ENCODE measurements at regions not wholly inside any gene's neighbourhood (a gene's known extent, or its start where the extent isn't known, plus 50 kb on each side); places are given as distances from the start of the nearest gene placed in this dataset.

DNA sequence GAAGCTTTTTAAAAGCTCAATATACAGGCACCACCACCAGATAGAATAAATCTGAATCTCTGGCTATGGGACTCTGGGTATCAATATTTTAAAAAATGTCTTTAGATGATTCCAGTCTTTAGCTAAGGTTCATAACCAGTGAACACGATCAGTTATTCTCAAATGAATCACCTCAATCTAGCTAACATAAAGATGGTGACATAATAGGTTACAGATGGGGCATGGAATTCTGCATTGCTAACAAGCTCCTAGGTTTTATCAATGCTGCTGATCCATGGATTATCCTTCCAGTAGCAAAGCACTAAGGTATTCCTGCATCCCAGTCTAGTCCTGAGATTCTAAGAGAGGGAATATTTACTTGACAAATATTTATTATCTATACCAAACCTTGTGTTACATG is 415.5 kb upstream of the CDH11 start:
- TF ChIP-seq, protein P1, sequence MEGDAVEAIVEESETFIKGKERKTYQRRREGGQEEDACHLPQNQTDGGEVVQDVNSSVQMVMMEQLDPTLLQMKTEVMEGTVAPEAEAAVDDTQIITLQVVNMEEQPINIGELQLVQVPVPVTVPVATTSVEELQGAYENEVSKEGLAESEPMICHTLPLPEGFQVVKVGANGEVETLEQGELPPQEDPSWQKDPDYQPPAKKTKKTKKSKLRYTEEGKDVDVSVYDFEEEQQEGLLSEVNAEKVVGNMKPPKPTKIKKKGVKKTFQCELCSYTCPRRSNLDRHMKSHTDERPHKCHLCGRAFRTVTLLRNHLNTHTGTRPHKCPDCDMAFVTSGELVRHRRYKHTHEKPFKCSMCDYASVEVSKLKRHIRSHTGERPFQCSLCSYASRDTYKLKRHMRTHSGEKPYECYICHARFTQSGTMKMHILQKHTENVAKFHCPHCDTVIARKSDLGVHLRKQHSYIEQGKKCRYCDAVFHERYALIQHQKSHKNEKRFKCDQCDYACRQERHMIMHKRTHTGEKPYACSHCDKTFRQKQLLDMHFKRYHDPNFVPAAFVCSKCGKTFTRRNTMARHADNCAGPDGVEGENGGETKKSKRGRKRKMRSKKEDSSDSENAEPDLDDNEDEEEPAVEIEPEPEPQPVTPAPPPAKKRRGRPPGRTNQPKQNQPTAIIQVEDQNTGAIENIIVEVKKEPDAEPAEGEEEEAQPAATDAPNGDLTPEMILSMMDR (IDR thresholded peaks at IDR 0.05; ENCODE audit: insufficient read depth, low read length): no peak
- TF ChIP-seq, protein P2, sequence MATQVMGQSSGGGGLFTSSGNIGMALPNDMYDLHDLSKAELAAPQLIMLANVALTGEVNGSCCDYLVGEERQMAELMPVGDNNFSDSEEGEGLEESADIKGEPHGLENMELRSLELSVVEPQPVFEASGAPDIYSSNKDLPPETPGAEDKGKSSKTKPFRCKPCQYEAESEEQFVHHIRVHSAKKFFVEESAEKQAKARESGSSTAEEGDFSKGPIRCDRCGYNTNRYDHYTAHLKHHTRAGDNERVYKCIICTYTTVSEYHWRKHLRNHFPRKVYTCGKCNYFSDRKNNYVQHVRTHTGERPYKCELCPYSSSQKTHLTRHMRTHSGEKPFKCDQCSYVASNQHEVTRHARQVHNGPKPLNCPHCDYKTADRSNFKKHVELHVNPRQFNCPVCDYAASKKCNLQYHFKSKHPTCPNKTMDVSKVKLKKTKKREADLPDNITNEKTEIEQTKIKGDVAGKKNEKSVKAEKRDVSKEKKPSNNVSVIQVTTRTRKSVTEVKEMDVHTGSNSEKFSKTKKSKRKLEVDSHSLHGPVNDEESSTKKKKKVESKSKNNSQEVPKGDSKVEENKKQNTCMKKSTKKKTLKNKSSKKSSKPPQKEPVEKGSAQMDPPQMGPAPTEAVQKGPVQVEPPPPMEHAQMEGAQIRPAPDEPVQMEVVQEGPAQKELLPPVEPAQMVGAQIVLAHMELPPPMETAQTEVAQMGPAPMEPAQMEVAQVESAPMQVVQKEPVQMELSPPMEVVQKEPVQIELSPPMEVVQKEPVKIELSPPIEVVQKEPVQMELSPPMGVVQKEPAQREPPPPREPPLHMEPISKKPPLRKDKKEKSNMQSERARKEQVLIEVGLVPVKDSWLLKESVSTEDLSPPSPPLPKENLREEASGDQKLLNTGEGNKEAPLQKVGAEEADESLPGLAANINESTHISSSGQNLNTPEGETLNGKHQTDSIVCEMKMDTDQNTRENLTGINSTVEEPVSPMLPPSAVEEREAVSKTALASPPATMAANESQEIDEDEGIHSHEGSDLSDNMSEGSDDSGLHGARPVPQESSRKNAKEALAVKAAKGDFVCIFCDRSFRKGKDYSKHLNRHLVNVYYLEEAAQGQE (IDR thresholded peaks at IDR 0.05; ENCODE audit: insufficient replicate concordance, low read depth): no peak
- TF ChIP-seq GABPA (IDR thresholded peaks at IDR 0.05; ENCODE audit: low read depth) (no peak), POLR2AphosphoS5 (IDR thresholded peaks at IDR 0.05; ENCODE audit: low read depth) (no peak), SPI1 (IDR thresholded peaks at IDR 0.05; ENCODE audit: borderline replicate concordance, low read depth) (no peak)
